Large intestine (tissue), 3 donors: ENCODE measurements at regions not wholly inside any gene's neighbourhood (a gene's known extent, or its start where the extent isn't known, plus 50 kb on each side); places are given as distances from the start of the nearest gene placed in this dataset.
"Not testable (repeated sequence)": the region's sequence is repeated elsewhere in the genome, so short reads cannot be mapped to it uniquely, and the experiment has no call there.

Experiments used
- DNase-seq, 2 donors: peaks; one replicate each; pipeline versions ENCODE4 v3.0.0 to v3.0.0-alpha.2; 2013
- H3K27ac ChIP-seq: one replicate; pipeline ENCODE4 v1.5.1; 2013; ENCODE audit warnings: low read length
- H3K27me3 ChIP-seq: 2 replicates; pipeline ENCODE4 v1.6.1; 2013; ENCODE audit warnings: low read length; ENCODE audit not compliant: control insufficient read depth, insufficient read depth
- H3K36me3 ChIP-seq: 2 replicates; pipeline ENCODE4 v1.6.1; 2013; ENCODE audit warnings: low read length; ENCODE audit not compliant: control insufficient read depth, insufficient read depth
- H3K4me1 ChIP-seq: one replicate; pipeline ENCODE4 v1.6.1; 2013; ENCODE audit warnings: low read length; ENCODE audit not compliant: control insufficient read depth, insufficient read depth
- H3K4me3 ChIP-seq: one replicate; pipeline ENCODE4 v1.5.1; 2013; ENCODE audit warnings: low read length
- H3K9me3 ChIP-seq: one replicate; pipeline ENCODE4 v1.6.1; 2013; ENCODE audit warnings: mild to moderate bottlenecking, low read depth, low read length, moderate library complexity; ENCODE audit not compliant: control insufficient read depth
- WGBS: methylation state at CpG from one replicate; pipeline ENCODE4 v1.1.5; 2013; ENCODE audit warnings: low lambda C conversion rate; ENCODE audit not compliant: insufficient coverage; 5-methylcytosine and 5-hydroxymethylcytosine counted together

- WGBS: no CpG with 5 or more reads among the region's 2 CpGs
- DNase-seq: peak in 1 of 2 donors; percentile 18
- not testable (repeated sequence) for H3K4me3 ChIP-seq, H3K27ac ChIP-seq, H3K4me1 ChIP-seq, H3K27me3 ChIP-seq, H3K36me3 ChIP-seq, H3K9me3 ChIP-seq
Observed at GRCh38 chr2:131689066-131689465, 161.4 kb downstream of the CCDC74A start.

- not testable (repeated sequence) for H3K9me3 ChIP-seq, H3K4me3 ChIP-seq, H3K36me3 ChIP-seq, H3K27ac ChIP-seq, DNase-seq, H3K4me1 ChIP-seq, H3K27me3 ChIP-seq
- WGBS: no CpG with 5 or more reads among the region's 2 CpGs
Observed at GRCh38 chr2:131711268-131711667, 183.6 kb downstream of the CCDC74A start.

GRCh38 chr2:131717907-131718306, 190.2 kb downstream of the CCDC74A start:
- H3K27me3 ChIP-seq, DNase-seq, H3K4me1 ChIP-seq, H3K36me3 ChIP-seq, H3K27ac ChIP-seq, H3K4me3 ChIP-seq, H3K9me3 ChIP-seq: not testable (repeated sequence)

GRCh38 chr2:131721163-131721562, 193.5 kb downstream of the CCDC74A start:
- peak; percentile 14 to 60 for DNase-seq
- H3K4me3 ChIP-seq, H3K9me3 ChIP-seq, H3K27me3 ChIP-seq, H3K36me3 ChIP-seq, H3K4me1 ChIP-seq: not testable (repeated sequence)
- H3K27ac ChIP-seq: peak overlapping the region; percentile 74
- WGBS: no CpG with 5 or more reads among the region's 6 CpGs

- not testable (repeated sequence) for H3K9me3 ChIP-seq, H3K4me1 ChIP-seq, H3K36me3 ChIP-seq, H3K27me3 ChIP-seq, H3K4me3 ChIP-seq
- WGBS: no CpG with 5 or more reads among the region's 2 CpGs
- peak in 1 of 2 donors; percentile 28 for DNase-seq
- H3K27ac ChIP-seq: peak overlapping the region; percentile 49
Observed at GRCh38 chr2:131722256-131722655, 194.6 kb downstream of the CCDC74A start.

GRCh38 chr2:131724019-131724418, 196.3 kb downstream of the CCDC74A start:
- Histone ChIP-seq H3K4me1 (no peaks in the 10 kb centered on the region), H3K9me3 (no peaks in the 10 kb centered on the region), H3K36me3 (no peaks in the 10 kb centered on the region), H3K4me3 (no peak overlapping the region), H3K27ac (no peak overlapping the region), H3K27me3 (no peaks in the 10 kb centered on the region)
- WGBS: no CpG with 5 or more reads among the region's 46 CpGs
- DNase-seq: peak in 1 of 2 donors; percentile 20

- H3K27me3 ChIP-seq, H3K27ac ChIP-seq, H3K36me3 ChIP-seq, H3K9me3 ChIP-seq, H3K4me1 ChIP-seq, H3K4me3 ChIP-seq, DNase-seq: not testable (repeated sequence)
Observed at GRCh38 chr2:131728451-131728850, 200.8 kb downstream of the CCDC74A start.

GRCh38 chr2:131733530-131733929, 205.8 kb downstream of the CCDC74A start:
- DNase-seq, H3K36me3 ChIP-seq, H3K27me3 ChIP-seq, H3K4me1 ChIP-seq, H3K27ac ChIP-seq, H3K4me3 ChIP-seq, H3K9me3 ChIP-seq: not testable (repeated sequence)
- WGBS: no CpG with 5 or more reads among the region's 1 CpG

GRCh38 chr2:131736406-131736805, 208.7 kb downstream of the CCDC74A start:
- not testable (repeated sequence) for H3K27me3 ChIP-seq, H3K4me1 ChIP-seq, DNase-seq, H3K4me3 ChIP-seq, H3K27ac ChIP-seq, H3K9me3 ChIP-seq, H3K36me3 ChIP-seq
- no CpG with 5 or more reads among the region's 1 CpG for WGBS

- H3K27me3 ChIP-seq, DNase-seq, H3K36me3 ChIP-seq, H3K27ac ChIP-seq, H3K4me1 ChIP-seq, H3K4me3 ChIP-seq, H3K9me3 ChIP-seq: not testable (repeated sequence)
- WGBS: no CpG with 5 or more reads among the region's 2 CpGs
Observed at GRCh38 chr2:131738533-131738932, 210.8 kb downstream of the CCDC74A start.

- not testable (repeated sequence) for DNase-seq, H3K4me1 ChIP-seq, H3K27ac ChIP-seq, H3K36me3 ChIP-seq, H3K27me3 ChIP-seq, H3K4me3 ChIP-seq, H3K9me3 ChIP-seq
- no CpG with 5 or more reads among the region's 1 CpG for WGBS
Observed at GRCh38 chr2:131738996-131739434, 211.3 kb downstream of the CCDC74A start.
